GM21423 (cell line): ENCODE measurements at regions not wholly inside any gene's neighbourhood (a gene's known extent, or its start where the extent isn't known, plus 50 kb on each side); places are given as distances from the start of the nearest gene placed in this dataset.
"Not testable (repeated sequence)": the region's sequence is repeated elsewhere in the genome, so short reads cannot be mapped to it uniquely, and the experiment has no call there.

Source experiments
- ATAC-seq: cut with Tn5 transposase; IDR thresholded peaks from one replicate; pipeline ENCODE4 v1.9.1; 2021; ENCODE audit warnings: mild to moderate bottlenecking, moderate library complexity; ENCODE audit not compliant: unreplicated experiment

DNA sequence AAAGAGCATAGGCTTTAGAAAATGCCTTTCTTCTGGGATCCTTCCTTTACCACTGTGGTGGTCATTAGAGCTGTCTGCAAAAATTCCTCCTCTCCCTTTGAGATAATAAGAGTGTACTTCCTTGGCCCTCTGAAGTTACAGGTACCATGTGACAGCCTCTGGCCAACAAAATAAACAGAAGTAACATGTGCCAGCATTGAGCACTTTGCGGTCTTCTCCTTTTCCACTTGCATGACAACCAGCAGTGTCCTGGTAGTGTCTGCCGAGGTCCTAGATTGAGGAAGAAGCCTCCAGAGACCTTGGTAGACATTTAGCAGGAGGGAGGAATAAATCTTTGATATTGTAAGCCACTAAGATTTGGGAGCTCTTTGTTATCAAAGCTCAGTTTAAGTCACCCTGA, 87.5 kb upstream of the ARID1B start:
- ATAC-seq, result no peak

DNA sequence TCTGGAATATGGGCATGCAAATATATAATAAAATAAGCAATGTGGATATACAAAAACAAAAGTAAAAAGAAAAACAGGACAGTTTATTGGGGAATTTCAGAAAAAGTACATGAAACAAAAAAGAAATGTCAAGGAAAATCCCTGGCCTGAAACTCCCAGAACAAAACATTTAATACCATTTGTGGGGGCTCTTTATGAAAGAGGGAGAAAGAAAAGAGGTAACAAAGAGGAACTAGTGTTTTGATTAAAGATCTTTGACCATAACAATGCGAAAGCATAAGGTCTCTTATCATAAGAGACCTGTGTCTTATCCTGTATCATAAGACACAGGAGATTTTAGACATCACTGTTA, 88.6 kb upstream of the ARID1B start:
- no peak for ATAC-seq

DNA sequence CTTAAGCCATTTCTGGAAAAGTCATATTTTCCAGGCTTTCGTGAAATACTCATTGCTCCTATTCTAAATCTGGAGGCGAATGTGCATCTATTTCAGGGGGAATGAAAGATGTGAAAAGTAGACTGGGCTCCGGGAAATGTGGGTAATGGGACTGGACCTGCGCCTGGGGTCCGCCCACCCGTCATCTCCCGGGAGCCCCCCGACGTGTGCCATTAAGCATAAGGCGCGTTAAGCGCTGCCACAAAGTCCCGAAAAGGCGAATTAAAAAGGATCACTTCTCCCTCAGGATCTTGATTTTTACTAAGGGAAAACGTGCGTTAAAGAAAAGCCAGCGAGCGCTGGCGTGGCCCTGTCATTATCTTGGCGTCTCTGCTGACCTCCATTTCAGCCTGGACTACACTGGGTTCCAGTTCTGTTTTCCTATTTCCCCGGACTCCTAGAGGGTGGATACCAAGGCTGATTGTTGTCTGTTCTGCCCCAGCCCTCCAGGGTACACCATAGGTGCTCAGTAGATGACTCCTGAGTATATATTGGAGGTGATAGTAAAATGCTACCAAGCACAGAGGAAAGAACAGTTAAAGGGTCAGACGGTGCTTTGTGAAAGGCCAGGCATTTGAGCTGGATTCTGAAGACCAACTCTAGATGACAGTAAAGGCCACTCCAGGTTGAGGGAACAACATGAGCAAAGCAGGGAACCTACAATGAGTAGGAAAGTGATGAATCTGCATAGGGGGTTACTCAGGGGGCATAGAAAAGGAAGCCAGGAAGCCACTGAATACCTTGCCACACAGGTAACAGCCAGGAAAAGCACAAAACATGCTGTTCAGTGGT, 89.2 kb upstream of the ARID1B start:
- no peak for ATAC-seq

DNA sequence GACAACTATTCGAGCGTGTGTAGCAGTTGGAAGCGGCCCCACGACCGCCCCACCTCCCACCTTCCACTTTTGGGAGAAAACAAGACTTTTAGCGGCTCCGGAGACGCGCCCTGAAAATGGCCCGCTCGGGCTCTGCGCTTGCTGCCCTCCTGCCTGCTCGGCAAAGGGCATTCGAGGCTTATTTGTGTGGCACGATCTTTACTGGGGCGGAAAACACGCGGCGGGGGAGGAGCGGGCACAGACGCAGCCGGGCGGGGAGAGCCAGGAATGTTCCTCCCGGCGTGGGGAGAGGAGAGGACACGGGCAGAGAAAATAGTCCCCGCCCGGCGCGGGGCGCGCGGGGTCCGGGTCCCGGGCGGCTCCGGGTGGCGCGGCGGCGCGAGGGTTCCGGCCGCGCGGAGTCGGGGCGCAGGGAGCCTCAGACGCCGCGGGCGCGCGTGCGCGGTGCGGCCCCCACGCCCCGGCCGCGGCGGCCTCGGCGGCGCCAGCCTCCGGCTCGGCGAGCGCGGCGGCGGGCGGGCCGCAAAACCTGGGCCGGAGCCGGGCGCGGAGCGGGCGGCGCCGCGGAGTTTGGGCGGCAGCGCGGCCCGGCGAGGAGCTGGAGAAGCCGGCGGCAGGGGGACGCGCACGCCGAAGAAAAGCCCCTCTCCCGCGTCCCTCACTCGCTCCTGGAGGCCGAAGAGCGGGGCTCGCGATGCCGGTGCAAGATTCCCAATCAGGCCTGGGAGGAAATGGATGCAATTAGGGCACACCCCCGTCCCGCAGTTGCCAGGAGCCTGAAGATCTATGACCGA, 90.0 kb upstream of the ARID1B start:
- peak; percentile 63 for ATAC-seq

DNA sequence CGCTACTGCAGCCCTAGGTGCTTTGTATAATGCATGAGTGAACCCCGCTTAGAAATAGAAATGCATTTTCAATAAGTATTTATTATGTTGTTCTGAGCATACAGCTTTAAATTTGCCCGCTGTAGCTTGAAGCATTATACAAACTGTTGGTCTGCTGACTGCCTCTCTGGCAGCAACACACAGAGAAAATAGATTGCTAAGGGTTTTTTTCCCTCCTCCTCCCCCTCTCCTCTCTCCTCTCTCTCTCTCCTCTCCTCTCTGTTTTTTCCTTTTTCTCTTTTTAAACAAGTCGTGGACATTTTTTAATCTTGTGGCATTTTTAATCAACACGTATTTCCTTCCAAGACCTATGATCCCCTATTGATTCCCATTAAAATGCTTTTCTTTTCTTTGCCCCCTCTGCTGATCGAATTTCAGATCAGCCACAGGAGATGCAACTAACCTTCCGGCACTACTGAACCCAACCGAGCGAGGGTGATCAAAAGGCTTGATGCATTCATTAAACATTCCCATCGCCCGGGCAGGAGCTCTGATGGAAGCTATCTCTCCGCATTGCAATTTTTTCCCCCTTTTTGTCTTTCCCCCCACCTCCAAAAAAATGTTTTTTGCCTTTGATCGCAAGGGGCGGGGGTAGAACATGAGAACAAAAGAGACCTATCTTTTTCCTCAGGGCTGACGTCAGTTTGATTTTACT, 90.7 kb upstream of the ARID1B start:
- ATAC-seq, result no peak

DNA sequence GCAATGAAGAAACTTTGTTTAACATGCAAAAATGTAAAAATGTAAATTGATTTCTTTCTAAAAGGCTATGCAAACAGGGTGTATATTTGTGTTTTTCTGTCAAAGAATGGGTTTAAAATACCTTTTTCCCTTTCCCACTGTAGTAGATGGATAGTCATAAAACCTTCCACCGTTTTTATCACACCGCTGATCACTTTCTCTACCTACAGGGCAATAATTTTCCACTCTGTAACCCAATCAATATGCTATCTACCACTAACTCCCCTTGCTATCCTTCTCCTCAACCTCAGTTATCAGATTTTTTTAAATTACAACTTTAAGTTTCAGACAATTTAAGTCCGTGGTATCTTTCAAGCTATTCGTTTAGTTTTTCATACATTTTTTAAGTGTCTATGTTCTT, 91.4 kb upstream of the ARID1B start:
- ATAC-seq, result no peak

DNA sequence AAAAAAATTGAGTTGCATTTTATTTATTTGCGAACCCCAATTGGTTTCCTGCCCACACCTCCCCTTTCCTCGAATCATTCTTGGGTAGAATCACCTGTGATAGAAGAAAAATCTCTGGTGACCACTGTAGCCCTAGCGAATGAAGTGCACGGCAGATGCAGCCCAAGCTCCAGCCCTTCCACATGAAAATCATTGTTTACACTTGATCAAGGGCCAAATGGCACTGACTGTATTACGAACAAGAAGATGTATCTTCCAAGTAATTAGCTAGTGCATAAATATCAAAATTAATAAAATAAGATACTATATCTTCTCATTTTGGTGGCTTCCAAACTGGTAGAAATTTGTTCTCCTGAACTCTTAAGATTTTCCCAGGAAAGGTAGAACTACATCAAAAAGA, 93.4 kb upstream of the ARID1B start:
- no peak for ATAC-seq

DNA sequence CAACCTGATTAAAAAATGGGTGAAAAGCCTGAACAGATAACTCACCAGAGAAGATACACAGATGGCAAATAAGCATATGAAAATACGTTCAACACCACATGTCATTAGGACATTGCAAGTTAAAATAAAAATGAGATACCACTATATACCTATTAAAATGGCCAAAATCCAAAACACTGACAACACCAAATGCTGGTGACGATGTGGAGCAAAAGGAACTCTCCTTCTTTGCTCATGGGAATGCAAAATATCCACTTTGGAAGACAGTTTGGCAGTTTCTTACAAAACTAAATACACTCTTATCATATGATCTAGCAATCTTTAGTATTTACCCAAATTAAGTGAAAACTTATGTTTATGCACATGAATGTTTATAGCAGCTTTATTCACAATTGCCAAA, 100.5 kb upstream of the ARID1B start:
- no peak for ATAC-seq

DNA sequence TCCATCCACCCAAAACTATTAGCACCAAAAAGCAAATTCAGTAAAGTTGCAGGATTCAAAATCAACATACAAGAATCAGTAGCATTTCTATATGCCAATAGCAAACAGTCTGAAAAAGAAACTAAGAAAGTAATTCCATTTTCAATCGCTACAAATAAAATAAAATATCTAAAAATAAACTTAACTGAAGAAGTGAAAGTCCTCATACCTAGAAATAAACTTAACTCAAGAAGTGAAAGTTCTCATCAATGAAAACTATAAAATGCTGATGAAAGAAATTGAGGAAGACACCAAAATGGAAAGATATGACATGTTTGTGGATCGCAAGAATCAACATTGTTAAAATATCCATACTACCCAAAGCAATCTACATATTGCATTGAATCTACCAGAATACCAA, 103.0 kb upstream of the ARID1B start:
- no peak for ATAC-seq

DNA sequence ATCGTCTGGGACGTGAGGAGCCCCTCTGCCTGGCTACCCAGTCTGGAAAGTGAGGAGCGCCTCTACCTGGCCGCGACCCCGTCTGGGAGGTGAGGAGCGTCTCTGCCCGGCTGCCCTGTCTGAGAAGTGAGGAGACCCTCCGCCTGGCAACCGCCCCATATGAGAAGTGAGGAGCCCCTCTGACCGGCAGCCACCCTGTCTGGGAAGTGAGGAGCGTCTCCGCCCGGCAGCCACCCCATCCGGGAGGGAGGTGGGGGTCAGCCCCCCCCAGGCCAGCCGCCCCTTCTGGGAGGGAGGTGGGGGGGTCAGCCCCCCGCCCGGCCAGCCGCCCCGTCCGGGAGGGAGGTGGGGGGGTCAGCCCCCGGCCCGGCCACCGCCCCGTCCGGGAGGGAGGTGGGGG, 107.1 kb upstream of the ARID1B start:
- not testable (repeated sequence) for ATAC-seq

DNA sequence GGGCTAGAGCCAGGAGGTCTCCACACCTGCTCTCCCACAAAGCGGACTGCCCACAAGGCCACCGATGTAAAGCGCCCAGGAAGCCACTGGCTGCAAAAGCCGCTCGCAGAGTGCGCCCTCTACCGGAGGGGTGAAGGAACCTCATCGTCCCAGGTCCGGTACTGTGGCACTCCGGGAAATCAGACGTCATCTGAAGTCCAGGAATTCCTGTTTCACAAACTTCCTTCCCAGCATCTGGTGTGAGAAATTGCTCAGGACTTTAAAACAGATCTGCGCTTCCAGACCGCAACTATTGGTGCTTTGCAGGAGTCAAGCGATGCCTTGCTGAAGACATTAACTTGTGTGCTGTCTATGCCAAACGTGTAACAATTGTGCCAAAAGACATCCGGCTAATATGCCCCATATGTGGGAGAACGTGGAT, 115.1 kb upstream of the ARID1B start:
- no peak for ATAC-seq

DNA sequence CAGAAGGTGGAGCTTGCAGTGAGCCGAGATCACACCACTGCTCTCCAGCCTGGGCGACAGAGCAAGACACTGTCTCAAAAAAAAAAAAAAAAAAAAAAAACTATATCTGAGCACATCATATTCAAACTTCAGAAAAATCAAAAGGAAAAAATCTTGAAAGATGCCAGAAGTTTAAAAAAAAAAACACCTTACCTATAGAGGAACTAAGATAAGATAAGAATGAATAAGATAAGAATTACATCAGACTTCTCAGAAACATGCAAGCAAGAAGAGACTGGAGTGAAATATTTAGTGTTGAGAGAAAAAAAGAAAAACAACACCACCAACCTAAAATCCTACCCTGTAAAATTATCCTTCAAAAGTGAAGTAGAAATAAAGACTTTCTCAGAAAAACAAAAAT, 116.8 kb upstream of the ARID1B start:
- ATAC-seq, result no peak

DNA sequence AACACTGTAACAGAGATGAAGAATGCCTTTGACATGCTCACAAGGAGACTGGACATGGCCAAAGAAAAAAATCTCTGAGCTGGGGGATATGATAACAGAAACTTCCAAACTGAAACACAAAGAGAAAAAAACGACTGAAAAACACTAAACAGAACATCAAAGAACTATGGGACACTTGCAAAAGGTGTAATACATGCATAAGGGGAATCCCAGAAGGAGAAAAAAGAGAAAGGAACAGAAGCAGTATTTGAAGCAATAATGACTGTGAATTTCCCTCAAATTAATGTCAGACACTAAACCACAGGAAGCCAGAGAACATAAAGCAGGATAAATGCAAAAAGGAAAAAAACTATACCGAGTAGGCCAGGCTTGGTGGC, 117.4 kb upstream of the ARID1B start:
- ATAC-seq, result no peak

DNA sequence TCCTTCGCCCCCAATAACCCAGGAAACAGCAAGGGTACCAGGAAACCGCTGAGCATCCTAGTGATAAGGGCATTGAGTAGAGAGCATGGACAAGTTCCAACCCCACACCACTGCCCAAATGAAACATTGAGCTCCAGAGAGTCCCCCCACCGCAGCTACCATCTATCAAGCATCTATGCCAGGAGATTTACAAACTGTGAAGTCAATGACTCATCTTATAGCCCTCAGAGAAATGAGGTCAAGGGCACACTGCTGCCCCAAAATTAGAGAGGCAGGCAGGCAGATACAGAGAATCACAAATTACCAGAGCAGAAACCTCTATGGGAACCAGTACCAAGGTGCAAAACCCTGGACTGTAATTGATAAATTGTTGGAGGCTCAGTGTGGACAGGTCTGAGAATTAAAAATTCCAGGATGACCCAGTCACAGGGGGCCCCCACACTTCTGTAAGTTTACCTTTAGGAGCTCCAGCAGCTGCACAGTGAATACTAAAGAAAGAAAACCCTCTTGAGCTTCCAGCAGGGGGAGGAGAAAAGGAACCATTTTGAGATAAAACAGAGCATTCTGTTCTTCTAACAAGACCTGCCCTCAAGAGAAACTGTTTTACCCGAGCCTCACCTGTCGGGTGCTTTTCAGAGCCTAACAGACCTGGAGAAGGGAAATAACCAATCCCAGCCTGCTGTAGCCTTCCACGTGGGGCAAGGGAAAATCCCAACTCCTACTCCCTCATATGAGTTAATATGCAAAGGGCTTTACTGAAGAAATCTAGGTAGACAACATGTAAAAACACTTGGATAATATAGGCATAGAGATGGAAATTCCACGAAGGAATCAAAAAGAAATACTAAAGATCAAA, 118.0 kb upstream of the ARID1B start:
- ATAC-seq, result no peak

DNA sequence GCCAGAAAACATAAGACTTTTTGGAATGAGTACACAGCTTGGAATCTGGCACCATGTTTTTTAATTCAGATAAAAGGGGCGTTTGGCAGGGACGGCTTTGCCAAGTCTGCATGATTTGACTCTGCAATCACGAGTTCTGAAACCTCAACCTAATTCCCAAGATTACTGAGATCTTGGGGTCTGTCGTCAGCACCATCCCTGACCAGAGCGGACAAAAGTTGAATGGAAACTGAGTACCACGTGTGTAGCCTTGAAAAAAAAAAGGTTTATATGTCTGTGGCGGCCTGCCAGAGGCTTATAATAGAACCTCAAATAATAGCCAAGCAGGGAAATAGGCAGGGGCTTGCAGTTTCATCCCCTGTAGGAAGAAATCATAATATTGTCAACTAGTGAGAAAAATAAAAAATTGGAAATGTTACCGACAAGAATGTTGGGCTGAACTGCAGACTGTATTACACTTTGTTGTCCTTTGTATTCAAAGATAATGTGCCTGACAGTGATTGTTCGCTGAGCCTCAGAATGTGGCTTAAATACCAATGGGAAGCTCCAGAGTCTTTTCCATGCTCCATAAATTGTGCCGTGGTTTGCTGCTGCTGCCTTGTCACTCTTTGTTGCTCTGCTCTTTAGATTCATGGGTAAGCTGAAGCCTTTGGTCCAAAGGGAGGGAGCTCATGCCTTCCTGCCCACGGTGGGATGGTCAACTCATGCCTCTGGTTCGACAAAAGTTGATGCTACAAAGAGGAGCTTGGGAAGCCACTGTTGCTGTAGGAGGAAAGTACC, 118.8 kb upstream of the ARID1B start:
- no peak for ATAC-seq

DNA sequence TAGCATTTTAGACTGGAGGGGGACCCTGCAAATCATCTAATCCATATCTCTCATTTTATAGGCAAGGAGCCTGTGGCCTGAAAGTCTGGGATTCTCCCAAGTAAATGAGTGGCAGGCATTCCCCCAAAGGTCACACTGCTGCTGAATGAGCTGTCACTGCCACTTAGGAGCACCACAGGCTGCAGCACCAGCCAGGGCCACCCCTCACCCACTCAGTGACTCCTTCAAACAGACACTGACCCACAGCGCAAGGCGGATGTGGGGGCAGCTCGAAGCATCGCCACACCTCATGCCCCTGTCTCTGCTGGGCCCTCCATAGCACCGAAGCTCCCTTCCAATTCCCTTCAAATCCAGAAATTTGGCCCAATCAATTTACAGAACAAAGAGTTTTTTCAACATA, 119.9 kb upstream of the ARID1B start:
- no peak for ATAC-seq

DNA sequence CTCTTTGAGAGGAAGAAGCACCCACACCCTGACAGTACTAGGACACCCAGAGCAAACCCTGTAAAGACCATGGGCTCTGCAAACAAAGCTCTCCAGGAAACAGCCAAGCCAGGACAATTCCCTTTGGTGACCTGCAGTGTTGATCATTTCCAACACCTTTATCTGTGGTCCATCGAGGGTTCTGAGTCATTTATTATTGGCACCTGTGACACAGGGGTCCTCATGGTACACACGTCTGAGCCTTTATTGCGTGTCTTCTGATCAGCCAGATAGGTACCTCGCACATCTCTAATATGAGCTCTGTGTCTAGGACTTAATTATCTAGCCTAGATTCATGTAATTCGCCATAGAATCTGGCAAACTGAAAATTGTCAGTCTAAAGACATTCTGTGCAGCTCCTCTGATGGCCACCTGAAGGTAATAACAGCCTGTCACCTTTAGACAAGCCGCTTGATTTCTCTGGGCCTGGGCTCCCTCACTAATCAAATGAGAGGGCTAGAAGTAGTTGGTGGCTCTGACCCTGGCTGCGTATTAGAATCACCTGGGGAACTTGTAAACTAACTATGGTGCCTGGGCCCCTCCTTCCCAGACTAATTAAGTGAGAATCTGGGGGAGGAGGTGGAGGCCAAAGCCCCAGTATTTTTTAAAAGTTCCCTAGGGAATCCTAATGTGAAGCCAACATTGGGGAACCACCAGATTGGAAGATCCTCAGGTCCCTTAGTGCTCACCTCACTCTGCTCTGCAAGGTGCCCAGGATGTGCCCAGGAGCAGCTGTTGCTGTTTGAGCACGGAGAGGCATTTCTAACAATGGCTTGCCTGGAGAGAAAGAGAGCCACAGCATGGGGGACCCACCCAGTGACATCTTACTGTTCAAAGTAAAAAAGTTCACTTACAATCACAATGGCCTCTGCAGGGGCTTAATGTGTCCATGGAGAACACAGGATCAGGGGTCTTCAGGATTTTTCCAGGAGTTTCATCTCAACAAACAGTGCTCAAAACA, 122.0 kb upstream of the ARID1B start:
- no peak for ATAC-seq

DNA sequence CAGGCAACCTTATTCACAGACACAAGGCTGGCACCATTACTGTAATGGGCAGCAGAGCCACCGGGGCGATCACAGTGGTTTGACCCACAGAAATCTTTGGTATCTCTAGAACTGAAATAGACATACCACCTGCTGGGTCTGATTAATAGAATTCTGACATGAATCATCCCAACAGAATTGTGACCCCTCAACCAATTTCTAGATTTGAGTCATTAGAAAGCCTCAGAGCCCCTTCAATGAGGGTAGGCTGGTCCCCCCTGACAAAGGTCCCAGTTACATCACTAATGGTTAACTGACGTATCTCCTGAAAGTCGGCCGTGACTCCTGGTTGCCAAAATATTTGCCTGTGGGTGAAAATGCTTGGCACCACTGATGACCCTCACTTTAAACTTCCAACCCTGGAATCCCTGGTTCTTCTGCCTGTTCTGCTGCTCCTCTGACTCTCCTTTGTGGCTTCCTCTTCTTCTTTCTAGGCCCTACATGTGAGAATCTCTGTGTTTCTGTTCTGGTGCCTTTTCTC, 124.9 kb upstream of the ARID1B start:
- ATAC-seq, result no peak

DNA sequence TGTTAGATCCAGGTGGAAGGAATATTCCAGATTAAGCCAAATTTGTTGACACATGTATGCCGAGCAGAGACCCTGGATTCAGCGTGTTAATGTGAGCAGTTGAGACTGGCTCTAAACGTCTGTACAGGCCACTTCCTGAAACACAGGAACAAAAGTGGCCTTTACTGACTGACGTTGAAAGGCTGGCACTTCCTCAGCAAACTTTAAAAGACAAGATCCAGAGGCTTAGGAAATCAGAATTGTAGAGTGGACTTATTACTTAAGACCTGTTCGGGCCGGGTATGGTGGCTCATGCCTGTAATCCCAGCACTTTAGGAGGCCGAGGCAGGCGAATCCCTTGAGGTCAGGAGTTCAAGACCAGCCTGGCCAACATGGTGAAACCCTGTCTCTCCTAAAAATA, 125.7 kb upstream of the ARID1B start:
- ATAC-seq, result no peak
